K562 (cell line): ENCODE measurements at regions not wholly inside any gene's neighbourhood (a gene's known extent, or its start where the extent isn't known, plus 50 kb on each side); places are given as distances from the start of the nearest gene placed in this dataset.

ENCODE experiments used
- ATAC-seq: fragments of 200-7000 bp; cut with Tn5 transposase; 3 replicates; pipeline ENCODE4 v1.9.1; 2020; ENCODE audit warnings: moderate library complexity
- BruUV-seq: library from RNA; stranded (reverse); fragments of 400-500 nt; replicated peaks from 2 replicates; lab custom pipeline; 2021; lab: Mats Ljungman, UMichigan
- CTCF ChIA-PET: fragments of 300-600 bp; formaldehyde crosslinking; extraction: SDS; loops from one replicate; lab custom pipeline; 2021; ENCODE audit warnings: low intra/inter-chr PET ratio; lab: Yijun Ruan, JAX
- POLR2A ChIA-PET: fragments of 300-600, 350-650 bp; sonication (Branson Sonifier 250); formaldehyde crosslinking; extraction: SDS; loops from one replicate; lab custom pipeline; 2021; ENCODE audit warnings: antibody characterized with exemption, inconsistent platforms; lab: Yijun Ruan, JAX
- DNase-seq, 4 experiments: peaks; one replicate each; pipeline versions ENCODE4 v3.0.0 to v3.0.0-alpha.2; 2011 to 2018; ENCODE audit warnings: low spot score in 3 of 4, mixed read lengths in 3 of 4; ENCODE audit errors: extremely low read depth in 1 of 4
- FAIRE-seq: peaks from 2 replicates; lab custom pipeline; 2011; peaks lifted over from hg19 to GRCh38; lab: Jason Lieb, UNC
- H2AFZ ChIP-seq: 2 replicates; pipeline ENCODE4 v1.6.0; 2011; ENCODE audit warnings: low read depth, low read length, control low read depth, inconsistent platforms
- H3K27ac ChIP-seq: fragments of 200-600 bp; 3 replicates; pipeline ENCODE4 v1.8.0; 2011; ENCODE audit warnings: low read depth, mild to moderate bottlenecking, control low read depth, inconsistent platforms, low read length, moderate library complexity, mixed read lengths; ENCODE audit errors: extremely low read depth
- H3K27me3 ChIP-seq, 2 experiments: fragments of 300-600 bp in 1 of 2; 2 replicates in 1 of 2; 3 replicates in 1 of 2; pipeline versions ENCODE4 v1.6.0 to v1.8.0; 2011; ENCODE audit warnings: inconsistent platforms in 2 of 2, low read length in 2 of 2, mild to moderate bottlenecking in 1 of 2, mixed read lengths in 1 of 2, moderate library complexity in 1 of 2; ENCODE audit not compliant: control insufficient read depth in 2 of 2, insufficient read depth in 2 of 2
- H3K36me3 ChIP-seq: fragments of 300-600 bp; 3 replicates; pipeline ENCODE4 v1.8.0; 2011; ENCODE audit warnings: mild to moderate bottlenecking, low read length, inconsistent platforms; ENCODE audit not compliant: control insufficient read depth, insufficient read depth
- H3K4me1 ChIP-seq, 2 experiments: fragments of 200-600 bp in 1 of 2; replicated peaks in 1 of 2; 2 replicates in 1 of 2; 3 replicates in 1 of 2; pipeline versions ENCODE4 v1.5.1 to v1.8.0; 2011; ENCODE audit warnings: inconsistent platforms in 2 of 2, low read length in 2 of 2, mild to moderate bottlenecking in 1 of 2, mixed read lengths in 1 of 2, moderate library complexity in 1 of 2; ENCODE audit not compliant: control insufficient read depth in 2 of 2, insufficient read depth in 2 of 2
- H3K4me2 ChIP-seq: 2 replicates; pipeline ENCODE4 v1.6.1; 2011; ENCODE audit warnings: low read length, control low read depth, inconsistent platforms, mixed read lengths; ENCODE audit not compliant: insufficient read depth
- H3K4me3 ChIP-seq: fragments of 200-600 bp; sonication (generic), shearing (Covaris generic); 2 replicates; pipeline ENCODE4 v1.5.1; 2016; ENCODE audit warnings: control low read depth, inconsistent platforms
- H3K79me2 ChIP-seq: fragments of 200-600 bp; 3 replicates; pipeline ENCODE4 v1.8.0; 2011; ENCODE audit warnings: low read length, inconsistent platforms; ENCODE audit not compliant: control insufficient read depth, insufficient read depth
- H3K9ac ChIP-seq, 2 experiments: 2 replicates each; pipeline versions ENCODE4 v1.6.0 to v1.6.1; 2011; ENCODE audit warnings: low read depth in 2 of 2, low read length in 2 of 2, control low read depth in 1 of 2, inconsistent platforms in 1 of 2, mild to moderate bottlenecking in 1 of 2, mixed read lengths in 1 of 2; ENCODE audit not compliant: insufficient read depth in 1 of 2
- H3K9me1 ChIP-seq: one replicate; pipeline ENCODE4 v1.6.0; 2011; ENCODE audit warnings: inconsistent platforms, mild to moderate bottlenecking, low read length, moderate library complexity; ENCODE audit not compliant: control insufficient read depth, insufficient read depth
- H3K9me3 ChIP-seq: replicated peaks from 2 replicates; pipeline ENCODE4 v1.5.1; 2011; ENCODE audit warnings: low read depth, low read length, inconsistent platforms; ENCODE audit not compliant: control insufficient read depth, insufficient read depth
- H4K20me1 ChIP-seq: replicated peaks from 2 replicates; pipeline ENCODE4 v1.6.1; 2011; ENCODE audit warnings: low read length, inconsistent platforms, mixed read lengths; ENCODE audit not compliant: control insufficient read depth, insufficient read depth
- ATF7 ChIP-seq: fragments of 450-650 bp; IDR thresholded peaks from 2 replicates; pipeline ENCODE4 v1.7.1; 2014; ENCODE audit warnings: mild to moderate bottlenecking, moderate library complexity
- BACH1 ChIP-seq: fragments of 200-800 bp; sonication (Bioruptor generic); IDR thresholded peaks from 2 replicates; pipeline ENCODE4 v1.6.1; 2016; ENCODE audit warnings: missing genetic modification characterization, missing compliant biosample characterization
- BCLAF1 ChIP-seq, 2 experiments: fragments of 450-650 bp in 1 of 2; IDR thresholded peaks; 2 replicates each; pipeline ENCODE4 v1.6.1; 2011 to 2017; ENCODE audit warnings: low read depth in 2 of 2, antibody characterized with exemption in 1 of 2, borderline replicate concordance in 1 of 2, low read length in 1 of 2, mild to moderate bottlenecking in 1 of 2, mixed read lengths in 1 of 2; ENCODE audit not compliant: control insufficient read depth in 1 of 2
- CBFA2T2 ChIP-seq: fragments of 450-650 bp; conservative IDR thresholded peaks from 2 replicates; pipeline ENCODE4 v1.6.1; 2017; ENCODE audit warnings: mild to moderate bottlenecking
- CREB1 ChIP-seq, 2 experiments: sonication (generic) in 1 of 2; formaldehyde crosslinking in 1 of 2; IDR thresholded peaks; 2 replicates each; pipeline versions ENCODE4 v1.6.1 to v1.8.0; 2012 to 2022; ENCODE audit warnings: inconsistent platforms in 1 of 2, mild to moderate bottlenecking in 1 of 2, missing genetic modification reagents in 1 of 2, moderate library complexity in 1 of 2
- CTCFL ChIP-seq: IDR thresholded peaks from 2 replicates; pipeline ENCODE4 v1.6.1; 2011; ENCODE audit warnings: borderline replicate concordance, low read depth, mild to moderate bottlenecking, moderate library complexity, low read length; ENCODE audit not compliant: insufficient read depth, poor library complexity, severe bottlenecking
- ELF4 ChIP-seq: fragments of 450-650 bp; formaldehyde crosslinking; IDR thresholded peaks from 2 replicates; pipeline ENCODE4 v1.4.0; 2022; ENCODE audit warnings: missing genetic modification characterization
- EWSR1 ChIP-seq: fragments of 450-650 bp; IDR thresholded peaks from 2 replicates; pipeline ENCODE4 v1.6.1; 2018; ENCODE audit warnings: borderline replicate concordance, mild to moderate bottlenecking, low read depth, moderate library complexity; ENCODE audit not compliant: partially characterized antibody
- HDAC8 ChIP-seq: fragments of 450-650 bp; IDR thresholded peaks from 2 replicates; pipeline ENCODE4 v1.6.1; 2016; ENCODE audit warnings: mild to moderate bottlenecking, missing genetic modification characterization, moderate library complexity, missing compliant biosample characterization
- HDGF ChIP-seq: fragments of 450-650 bp; IDR thresholded peaks from 2 replicates; pipeline ENCODE4 v1.6.1; 2016
- MCM3 ChIP-seq: fragments of 450-650 bp; IDR thresholded peaks from 2 replicates; pipeline ENCODE4 v1.6.1; 2016
- NBN ChIP-seq: fragments of 450-650 bp; IDR thresholded peaks from 2 replicates; pipeline ENCODE4 v1.6.1; 2016; ENCODE audit warnings: low read depth, mild to moderate bottlenecking
- NFYB ChIP-seq: IDR thresholded peaks from 2 replicates; pipeline ENCODE4 v1.6.1; 2011; ENCODE audit warnings: mild to moderate bottlenecking, moderate library complexity; ENCODE audit not compliant: insufficient read length; ENCODE audit errors: extremely low read depth
- POLR2AphosphoS2 ChIP-seq: IDR thresholded peaks from 2 replicates; pipeline ENCODE4 v1.6.1; 2012; ENCODE audit warnings: low read length, improper control_type of control experiment
- USF1 ChIP-seq: sonication (generic); formaldehyde crosslinking; IDR thresholded peaks from 2 replicates; pipeline ENCODE4 v1.9.0; 2022; ENCODE audit warnings: mild to moderate bottlenecking, missing genetic modification reagents
- ZKSCAN1 ChIP-seq: fragments of 150-350 bp; IDR thresholded peaks from 2 replicates; pipeline ENCODE4 v1.6.1; 2016; ENCODE audit warnings: low read depth, low read length
- ZNF133 ChIP-seq: fragments of 250-450 bp; sonication (Bioruptor Pico); IDR thresholded peaks from 2 replicates; pipeline ENCODE4 v1.4.0; 2020; ENCODE audit warnings: mild to moderate bottlenecking
- ZNF785 ChIP-seq: fragments of 250-450 bp; sonication (Bioruptor Pico); IDR thresholded peaks from 2 replicates; pipeline ENCODE4 v1.4.0; 2020; ENCODE audit warnings: mild to moderate bottlenecking
- WGBS: fragments of 100-300 bp; shearing (Covaris generic); methylation state at CpG from one replicate; pipeline ENCODE4 v1.1.6; 2016; ENCODE audit warnings: low coverage, mixed read lengths; ENCODE audit not compliant: insufficient coverage; ENCODE audit errors: missing lambda C conversion rate; 5-methylcytosine and 5-hydroxymethylcytosine counted together
- in situ Hi-C: fragments of 300-500 bp; cut with MboI; formaldehyde crosslinking; loops from 4 replicates; pipeline ENCODE4 v1.15.0; 2018; ENCODE audit warnings: inconsistent platforms, mixed read lengths
- intact Hi-C: fragments of 100-400 bp; cut with micrococcal nuclease; formaldehyde crosslinking; loops from 2 replicates; pipeline ENCODE4 v1.14.2; 2022

GRCh38 chr22:48893288-48894063 is 934.2 kb downstream of the BRD1 start:
- in situ Hi-C loops, result no loop called here
- DNase-seq, result no peak
- Histone ChIP-seq H4K20me1 (no peaks in the 10 kb centered on the region), H3K9ac (no peak overlapping the region), H3K4me3 (no peak overlapping the region), H3K4me2 (no peak overlapping the region), H3K27ac (no peak overlapping the region), H3K9me1 (no peaks in the 10 kb centered on the region), H2AFZ (no peak overlapping the region), H3K36me3 (no peaks in the 10 kb centered on the region), H3K9me3 (no peaks in the 10 kb centered on the region), H3K4me1 (no peaks in the 10 kb centered on the region; a peak in 1 of 5 replicates), H3K27me3 (no peaks in the 10 kb centered on the region), H3K79me2 (no peaks in the 10 kb centered on the region)
- CTCF ChIA-PET, result no interaction called here
- ATAC-seq, result no peak
- no TSS peak for BruUV-seq
- 2% methylated on average over 9 of the region's 16 CpGs for WGBS
- FAIRE-seq, result no peak
- intact Hi-C loops, result no loop called here
- POLR2A ChIA-PET, result interaction anchor here (0.6 kb wide), 1 partner anchor 1737 kb away, joined by 3 read pairs; no protein-coding TSS in a partner anchor
- TF ChIP-seq BCLAF1 (IDR thresholded peaks at IDR 0.05; ENCODE audit: borderline replicate concordance in 1 of 2, control insufficient read depth in 1 of 2, low read depth in 2 of 2, low read length in 1 of 2) (no peak), NFYB (no peak), ATF7 (no peak), NBN (no peak), USF1 (CRISPR knock-in tag) (no peak), ZNF785 (CRISPR knock-in tag) (no peak), HDGF (no peak), MCM3 (no peak), HDAC8 (no peak), ELF4 (CRISPR knock-in tag) (no peak), CBFA2T2 (no peak), BACH1 (tag) (no peak), CREB1 (IDR thresholded peaks at IDR 0.05) (no peak), CREB1 (CRISPR knock-in tag; IDR thresholded peaks at IDR 0.05) (no peak), CTCFL (no peak), EWSR1 (no peak), ZNF133 (no peak), ZKSCAN1 (no peak), POLR2AphosphoS2 (no peak)
